Spinal cord (tissue), 9 donors: ENCODE measurements at regions not wholly inside any gene's neighbourhood (a gene's known extent, or its start where the extent isn't known, plus 50 kb on each side); places are given as distances from the start of the nearest gene placed in this dataset.

ENCODE experiments used
- DNase-seq, 6 donors: peaks; one replicate each; pipeline versions ENCODE4 v3.0.0 to v3.0.0-alpha.2; 2013 to 2015; ENCODE audit warnings: low spot score in 6 of 6, low read depth in 4 of 6
- H3K27ac ChIP-seq: one replicate; pipeline ENCODE4 v1.5.1; 2013; ENCODE audit warnings: low read depth, low read length, control low read depth
- H3K27me3 ChIP-seq: one replicate; pipeline ENCODE4 v1.6.1; 2013; ENCODE audit warnings: low read length; ENCODE audit not compliant: control insufficient read depth, insufficient read depth
- H3K36me3 ChIP-seq: one replicate; pipeline ENCODE4 v1.6.1; 2013; ENCODE audit warnings: low read length; ENCODE audit not compliant: control insufficient read depth, insufficient read depth
- H3K4me1 ChIP-seq: one replicate; pipeline ENCODE4 v1.6.1; 2013; ENCODE audit warnings: low read length; ENCODE audit not compliant: control insufficient read depth, insufficient read depth
- H3K4me3 ChIP-seq: one replicate; pipeline ENCODE4 v1.5.1; 2013; ENCODE audit warnings: low read depth, low read length, control low read depth
- H3K9me3 ChIP-seq: one replicate; pipeline ENCODE4 v1.6.1; 2013; ENCODE audit warnings: low read length; ENCODE audit not compliant: control insufficient read depth, insufficient read depth
- WGBS: methylation state at CpG from one replicate; pipeline ENCODE4 v1.1.5; 2013; ENCODE audit warnings: missing lambda C conversion rate; ENCODE audit not compliant: insufficient coverage; 5-methylcytosine and 5-hydroxymethylcytosine counted together
- donor health status: healthy.

DNA sequence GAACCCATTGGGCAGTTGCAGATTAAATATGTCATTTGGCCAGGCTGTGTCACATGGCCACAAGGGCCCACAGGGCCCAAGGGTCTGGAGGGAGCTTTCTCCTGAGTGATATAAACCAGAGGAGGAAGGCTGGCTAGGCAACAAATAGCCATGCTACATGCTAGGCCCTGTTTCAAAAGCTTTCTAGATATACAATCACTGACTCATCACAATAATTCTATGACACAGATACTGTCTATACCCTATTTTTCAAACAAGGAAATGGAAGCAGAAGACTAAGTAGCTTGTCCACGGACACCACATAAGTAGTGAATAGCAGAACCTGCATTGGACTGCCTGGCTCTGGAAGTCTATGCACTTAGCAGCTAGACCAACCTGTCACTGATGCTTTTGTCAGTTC is 625.4 kb downstream of the NTRK3 start:
- no peaks in the 10 kb centered on the region for H3K9me3 ChIP-seq
- no peaks in the 10 kb centered on the region for H3K36me3 ChIP-seq
- 92% methylated on average over 1 of the region's 1 CpG for WGBS
- DNase-seq, result no peak
- H3K4me3 ChIP-seq, result no peak overlapping the region
- no peak overlapping the region for H3K27ac ChIP-seq
- H3K27me3 ChIP-seq, result no peaks in the 10 kb centered on the region
- H3K4me1 ChIP-seq, result no peaks in the 10 kb centered on the region

DNA sequence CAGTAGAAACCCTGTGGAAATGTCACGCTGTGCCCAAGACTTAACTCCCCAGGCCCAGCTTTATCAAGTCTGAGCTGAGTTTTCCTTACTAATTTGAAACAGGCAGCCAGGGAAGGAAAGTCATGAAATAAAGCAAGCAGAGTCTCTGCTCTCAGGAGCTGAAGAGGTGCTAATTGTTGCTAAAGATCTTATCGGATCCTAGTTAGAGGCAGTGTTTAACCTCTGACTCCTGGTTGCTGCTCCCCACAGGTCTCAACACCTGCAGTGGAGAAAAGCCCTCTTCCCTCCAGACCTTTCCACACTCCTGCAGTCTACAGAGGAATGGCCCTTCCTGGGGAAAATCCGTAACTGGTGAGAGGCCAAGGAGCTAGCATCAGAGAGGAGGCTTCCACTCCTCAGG is 628.2 kb downstream of the NTRK3 start:
- H3K4me1 ChIP-seq, result no peaks in the 10 kb centered on the region
- H3K4me3 ChIP-seq, result no peak overlapping the region
- H3K27ac ChIP-seq, result no peak overlapping the region
- no peaks in the 10 kb centered on the region for H3K36me3 ChIP-seq
- H3K9me3 ChIP-seq, result no peaks in the 10 kb centered on the region
- H3K27me3 ChIP-seq, result no peaks in the 10 kb centered on the region
- 92% methylated on average over 3 of the region's 3 CpGs for WGBS
- no peak for DNase-seq

DNA sequence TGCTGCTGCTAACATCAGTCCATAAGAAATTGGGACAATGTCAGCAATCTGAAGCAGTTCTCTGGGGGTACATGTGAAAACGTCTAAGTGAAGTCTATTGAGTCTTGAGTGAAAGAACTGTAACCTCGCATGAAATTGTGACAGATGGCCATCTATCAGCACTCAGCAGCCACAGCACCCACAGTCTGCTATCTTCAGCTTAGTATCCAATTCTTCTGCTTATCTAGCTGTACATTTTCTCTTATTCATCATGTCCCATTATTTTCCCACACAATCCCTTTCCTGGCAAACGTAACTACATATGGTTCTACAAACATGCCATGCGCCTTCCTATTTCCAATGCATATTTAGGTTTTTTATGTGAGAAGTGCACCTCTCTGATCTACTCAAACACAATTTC is 629.7 kb downstream of the NTRK3 start:
- H3K4me1 ChIP-seq, result no peaks in the 10 kb centered on the region
- H3K36me3 ChIP-seq, result no peaks in the 10 kb centered on the region
- no peak overlapping the region for H3K4me3 ChIP-seq
- no peak overlapping the region for H3K27ac ChIP-seq
- peak in 1 of 6 donors; percentile 71 for DNase-seq
- no peaks in the 10 kb centered on the region for H3K27me3 ChIP-seq
- no peaks in the 10 kb centered on the region for H3K9me3 ChIP-seq
- 88% methylated on average over 1 of the region's 4 CpGs for WGBS

DNA sequence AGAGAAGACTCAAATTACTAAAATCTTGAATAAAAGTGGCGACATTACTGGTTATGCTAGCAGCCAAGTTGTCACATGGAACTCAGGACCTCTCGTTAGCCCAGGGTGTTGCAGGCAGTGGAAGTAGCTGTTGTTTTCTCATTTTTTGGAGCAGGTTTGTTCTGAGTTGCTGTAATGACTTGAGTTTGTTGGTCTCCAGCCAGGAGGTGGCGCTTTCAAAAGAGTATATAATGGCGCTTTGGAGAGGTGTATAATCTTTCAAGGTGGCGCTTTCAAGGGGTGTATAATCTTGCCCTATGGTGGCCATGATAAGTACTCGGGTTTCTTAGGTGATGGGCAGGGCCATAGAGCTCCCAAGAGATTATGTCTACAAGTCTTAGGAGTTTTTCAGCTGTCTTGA is 632.7 kb downstream of the NTRK3 start:
- DNase-seq, result no peak
- 64% methylated on average over 6 of the region's 6 CpGs for WGBS
- H3K4me1 ChIP-seq, result peaks cover 4% of the 10 kb centered on the region
- H3K9me3 ChIP-seq, result no peaks in the 10 kb centered on the region
- H3K27me3 ChIP-seq, result no peaks in the 10 kb centered on the region
- no peaks in the 10 kb centered on the region for H3K36me3 ChIP-seq
- no peak overlapping the region for H3K27ac ChIP-seq
- H3K4me3 ChIP-seq, result no peak overlapping the region

DNA sequence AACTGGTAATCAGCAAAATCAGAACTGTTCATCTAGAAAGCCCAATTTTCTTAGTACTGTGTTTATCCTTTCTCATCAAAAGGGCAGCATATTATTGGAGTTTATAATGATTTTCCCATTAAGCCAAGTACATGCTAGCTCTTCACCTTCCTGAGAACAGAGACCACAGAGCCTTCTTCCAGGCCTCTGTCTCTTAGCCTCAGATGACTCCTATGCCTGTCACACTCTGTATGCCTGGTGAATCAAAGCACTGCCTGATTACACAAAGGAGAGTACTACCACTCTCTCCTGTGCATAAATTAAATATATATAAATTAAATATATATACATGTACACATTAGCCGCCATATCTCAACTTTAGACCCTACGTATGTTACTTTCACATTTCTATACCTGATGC is 636.1 kb downstream of the NTRK3 start:
- Histone ChIP-seq H3K27ac (no peak overlapping the region), H3K36me3 (no peaks in the 10 kb centered on the region), H3K9me3 (no peaks in the 10 kb centered on the region), H3K27me3 (no peaks in the 10 kb centered on the region), H3K4me3 (no peak overlapping the region), H3K4me1 (peaks cover 4% of the 10 kb centered on the region)
- no CpG with 5 or more reads among the region's 2 CpGs for WGBS
- no peak for DNase-seq

- no peaks in the 10 kb centered on the region for H3K27me3 ChIP-seq
- H3K9me3 ChIP-seq, result no peaks in the 10 kb centered on the region
- WGBS, result 80% methylated on average over 6 of the region's 9 CpGs
- no peak overlapping the region for H3K4me3 ChIP-seq
- peaks cover 6% of the 10 kb centered on the region for H3K4me1 ChIP-seq
- DNase-seq, result peak in 3 of 6 donors; percentile 9 to 89 (median 61)
- H3K36me3 ChIP-seq, result no peaks in the 10 kb centered on the region
- peak overlapping the region; percentile 6 for H3K27ac ChIP-seq
Observed at GRCh38 chr15:87619161-87619960, 637.2 kb downstream of the NTRK3 start.

GRCh38 chr15:87618203-87618725 is 638.3 kb downstream of the NTRK3 start:
- H3K27ac ChIP-seq, result no peak overlapping the region
- peaks cover 6% of the 10 kb centered on the region for H3K4me1 ChIP-seq
- no peak overlapping the region for H3K4me3 ChIP-seq
- no peak for DNase-seq
- H3K27me3 ChIP-seq, result no peaks in the 10 kb centered on the region
- no peaks in the 10 kb centered on the region for H3K36me3 ChIP-seq
- no CpG with 5 or more reads among the region's 4 CpGs for WGBS
- no peaks in the 10 kb centered on the region for H3K9me3 ChIP-seq

DNA sequence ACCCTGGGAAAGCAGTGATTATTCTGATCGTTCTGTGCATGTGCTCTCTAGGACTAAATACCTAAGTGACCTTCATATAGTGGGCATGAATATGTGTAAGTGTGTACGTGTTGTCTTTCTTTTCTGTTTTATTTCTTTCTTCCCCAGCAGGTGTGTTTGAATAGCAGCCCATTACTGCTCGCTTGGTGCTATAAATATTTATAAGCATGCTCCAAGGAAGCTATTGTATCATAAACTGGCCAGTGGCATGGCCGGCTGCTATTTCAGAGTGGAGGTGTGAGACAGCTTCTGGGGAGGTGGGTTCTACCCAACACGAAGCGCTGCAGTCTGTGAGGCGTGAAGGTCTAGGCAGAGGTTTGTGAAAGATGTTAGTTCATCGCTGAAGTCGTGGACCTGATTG is 641.8 kb downstream of the NTRK3 start:
- Histone ChIP-seq H3K4me3 (no peak overlapping the region), H3K36me3 (no peaks in the 10 kb centered on the region), H3K9me3 (no peaks in the 10 kb centered on the region), H3K27me3 (no peaks in the 10 kb centered on the region), H3K4me1 (peaks cover 5% of the 10 kb centered on the region), H3K27ac (no peak overlapping the region)
- WGBS, result 63% methylated on average over 7 of the region's 9 CpGs
- peak in 2 of 6 donors; percentile 9 to 66 for DNase-seq

GRCh38 chr15:87610366-87610765 is 646.2 kb downstream of the NTRK3 start:
- no peaks in the 10 kb centered on the region for H3K27me3 ChIP-seq
- DNase-seq, result no peak
- 89% methylated on average over 7 of the region's 8 CpGs for WGBS
- H3K9me3 ChIP-seq, result no peaks in the 10 kb centered on the region
- H3K4me3 ChIP-seq, result no peak overlapping the region
- peaks cover 2% of the 10 kb centered on the region for H3K4me1 ChIP-seq
- no peaks in the 10 kb centered on the region for H3K36me3 ChIP-seq
- H3K27ac ChIP-seq, result no peak overlapping the region

DNA sequence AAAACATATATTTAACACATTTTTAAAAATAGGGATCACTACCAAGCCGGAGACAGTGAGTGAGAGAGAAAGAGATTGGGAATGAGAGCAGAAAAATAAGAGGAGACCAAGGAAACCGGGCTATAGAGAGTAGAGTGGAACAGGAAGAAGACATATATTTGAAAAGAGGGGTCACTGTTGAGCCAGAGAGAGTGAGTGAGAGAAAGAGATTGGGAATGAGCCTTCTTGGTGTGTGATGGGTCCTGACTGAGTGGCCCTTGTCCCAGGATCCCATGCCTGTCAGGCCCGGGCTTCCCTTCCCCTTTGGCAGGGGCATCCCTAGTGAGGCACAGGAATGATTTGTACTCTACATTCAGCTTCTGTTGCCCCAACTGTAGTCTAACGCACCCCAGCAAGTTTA is 646.6 kb downstream of the NTRK3 start:
- no peak for DNase-seq
- no peaks in the 10 kb centered on the region for H3K36me3 ChIP-seq
- no peak overlapping the region for H3K4me3 ChIP-seq
- no peaks in the 10 kb centered on the region for H3K27me3 ChIP-seq
- H3K27ac ChIP-seq, result no peak overlapping the region
- no peaks in the 10 kb centered on the region for H3K9me3 ChIP-seq
- 76% methylated on average over 3 of the region's 4 CpGs for WGBS
- peaks cover 2% of the 10 kb centered on the region for H3K4me1 ChIP-seq
